Epithelial cell of esophagus (primary cell): ENCODE measurements at regions not wholly inside any gene's neighbourhood (a gene's known extent, or its start where the extent isn't known, plus 50 kb on each side); places are given as distances from the start of the nearest gene placed in this dataset.

Experiments used
- DNase-seq: peaks from one replicate; pipeline ENCODE4 v3.0.0; 2010; ENCODE audit warnings: low read depth
- H3K4me3 ChIP-seq: 2 replicates; pipeline ENCODE4 v1.5.1; 2011; ENCODE audit warnings: mild to moderate bottlenecking, low read length, control low read depth
- TF ChIP-seq, protein P1 (sequence below): IDR thresholded peaks from 2 replicates; pipeline ENCODE4 v1.5.1; 2011; ENCODE audit warnings: low read depth, mild to moderate bottlenecking, low read length, control low read depth, inconsistent platforms; ENCODE audit not compliant: insufficient read depth; ENCODE audit errors: missing control alignments

DNA sequence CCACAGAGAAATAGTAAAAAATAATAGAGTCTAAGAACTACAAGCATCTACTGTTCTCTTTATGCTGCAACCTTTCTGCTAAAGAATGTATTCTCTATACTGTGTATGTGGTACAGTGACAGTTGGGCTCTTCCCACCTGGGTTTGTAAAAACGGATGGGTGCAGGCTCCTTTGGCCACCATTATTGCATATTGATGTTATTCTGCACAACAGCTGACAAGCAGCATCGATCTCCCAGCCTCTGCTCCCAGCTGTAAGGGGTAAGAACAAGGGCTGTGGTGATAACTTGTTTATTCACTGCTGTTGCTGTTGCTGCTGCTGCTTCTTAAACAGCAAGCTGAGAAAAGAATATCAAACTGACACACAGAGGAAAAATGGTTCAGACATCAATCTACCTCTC is 56.1 kb downstream of the KCNRG start:
- TF ChIP-seq, protein P1, sequence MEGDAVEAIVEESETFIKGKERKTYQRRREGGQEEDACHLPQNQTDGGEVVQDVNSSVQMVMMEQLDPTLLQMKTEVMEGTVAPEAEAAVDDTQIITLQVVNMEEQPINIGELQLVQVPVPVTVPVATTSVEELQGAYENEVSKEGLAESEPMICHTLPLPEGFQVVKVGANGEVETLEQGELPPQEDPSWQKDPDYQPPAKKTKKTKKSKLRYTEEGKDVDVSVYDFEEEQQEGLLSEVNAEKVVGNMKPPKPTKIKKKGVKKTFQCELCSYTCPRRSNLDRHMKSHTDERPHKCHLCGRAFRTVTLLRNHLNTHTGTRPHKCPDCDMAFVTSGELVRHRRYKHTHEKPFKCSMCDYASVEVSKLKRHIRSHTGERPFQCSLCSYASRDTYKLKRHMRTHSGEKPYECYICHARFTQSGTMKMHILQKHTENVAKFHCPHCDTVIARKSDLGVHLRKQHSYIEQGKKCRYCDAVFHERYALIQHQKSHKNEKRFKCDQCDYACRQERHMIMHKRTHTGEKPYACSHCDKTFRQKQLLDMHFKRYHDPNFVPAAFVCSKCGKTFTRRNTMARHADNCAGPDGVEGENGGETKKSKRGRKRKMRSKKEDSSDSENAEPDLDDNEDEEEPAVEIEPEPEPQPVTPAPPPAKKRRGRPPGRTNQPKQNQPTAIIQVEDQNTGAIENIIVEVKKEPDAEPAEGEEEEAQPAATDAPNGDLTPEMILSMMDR: no peak
- H3K4me3 ChIP-seq: no peak overlapping the region
- no peak for DNase-seq

DNA sequence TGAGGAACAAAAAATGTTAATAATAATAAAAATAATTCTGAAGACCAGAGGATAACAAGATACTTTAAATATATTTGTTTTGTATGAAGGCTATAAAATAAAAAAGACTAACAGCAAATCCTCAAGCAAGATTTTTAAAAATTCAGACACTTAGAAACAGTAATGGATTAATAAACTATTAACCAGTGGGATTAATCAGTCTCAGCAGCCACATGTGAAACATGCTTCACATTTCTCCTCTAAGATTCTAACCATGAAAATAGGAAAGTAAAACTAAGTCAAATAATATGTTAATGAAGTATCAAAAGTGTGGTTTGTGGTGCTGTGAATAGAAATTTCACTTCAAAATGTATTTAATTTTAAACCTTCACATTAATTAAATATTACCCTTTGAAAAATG is 57.4 kb downstream of the KCNRG start:
- no peak overlapping the region for H3K4me3 ChIP-seq
- DNase-seq: no peak
- TF ChIP-seq, protein P1: no peak

DNA sequence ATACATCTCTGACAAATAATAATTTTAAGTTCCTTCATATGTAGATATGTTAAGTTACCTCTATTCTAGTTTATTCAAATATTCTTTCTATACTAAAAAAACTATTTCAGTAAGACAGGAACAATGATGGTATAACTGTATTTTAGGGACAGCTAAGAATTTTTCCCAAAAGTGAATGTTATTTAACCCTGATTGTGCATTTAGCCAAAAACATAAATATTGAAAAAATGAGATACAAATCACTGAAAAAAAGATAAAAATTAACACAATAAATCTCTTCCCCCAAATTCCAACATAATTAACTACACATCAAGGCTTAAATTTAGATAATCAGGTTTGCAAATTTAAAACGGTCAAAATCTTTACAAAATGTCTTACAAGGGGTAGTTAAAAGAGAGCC is 58.1 kb downstream of the KCNRG start:
- DNase-seq: no peak
- H3K4me3 ChIP-seq: no peak overlapping the region
- TF ChIP-seq, protein P1: no peak

DNA sequence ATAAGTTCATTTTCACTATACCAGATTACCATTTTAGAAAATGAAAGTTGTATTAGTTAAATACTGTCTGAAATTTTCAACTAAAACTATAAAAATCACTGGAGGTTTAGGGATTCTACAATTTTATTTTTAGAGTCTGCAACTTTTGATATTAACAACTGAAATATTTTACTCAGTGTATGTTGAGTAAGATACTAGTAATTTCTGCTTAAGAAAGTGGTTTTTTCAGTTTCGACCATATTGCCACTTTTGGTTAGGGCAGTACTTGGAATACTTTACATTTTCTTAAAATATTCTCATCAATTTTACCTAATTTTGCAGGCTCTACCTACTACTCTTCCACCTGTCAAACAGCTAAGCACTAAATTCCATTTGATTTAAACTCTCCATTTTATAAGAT is 59.6 kb downstream of the KCNRG start:
- TF ChIP-seq, protein P1: no peak
- no peak overlapping the region for H3K4me3 ChIP-seq
- DNase-seq: no peak

DNA sequence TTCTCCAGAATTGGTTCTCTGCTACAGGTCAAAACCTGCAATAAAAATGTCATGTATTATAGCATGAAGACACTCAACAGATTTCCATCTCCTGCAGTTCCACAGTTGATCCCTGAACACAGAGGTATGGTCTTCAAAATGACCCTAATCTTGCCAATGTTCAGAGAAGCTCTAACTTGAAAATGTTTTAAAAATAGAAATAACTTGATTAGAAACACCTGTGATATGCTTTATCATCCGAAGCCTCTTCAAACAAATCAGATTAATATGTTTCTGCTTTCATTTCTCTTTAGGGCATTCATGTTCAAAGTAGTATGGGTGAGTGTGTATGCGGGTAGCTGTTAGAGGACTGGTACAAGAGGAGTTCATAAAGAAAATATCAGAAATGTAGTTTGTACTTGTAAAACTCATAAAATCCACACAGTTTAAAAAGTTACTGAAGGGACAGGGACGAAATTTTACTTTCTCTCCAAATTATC is 60.4 kb downstream of the KCNRG start:
- DNase-seq: no peak
- TF ChIP-seq, protein P1: no peak
- H3K4me3 ChIP-seq: no peak overlapping the region

DNA sequence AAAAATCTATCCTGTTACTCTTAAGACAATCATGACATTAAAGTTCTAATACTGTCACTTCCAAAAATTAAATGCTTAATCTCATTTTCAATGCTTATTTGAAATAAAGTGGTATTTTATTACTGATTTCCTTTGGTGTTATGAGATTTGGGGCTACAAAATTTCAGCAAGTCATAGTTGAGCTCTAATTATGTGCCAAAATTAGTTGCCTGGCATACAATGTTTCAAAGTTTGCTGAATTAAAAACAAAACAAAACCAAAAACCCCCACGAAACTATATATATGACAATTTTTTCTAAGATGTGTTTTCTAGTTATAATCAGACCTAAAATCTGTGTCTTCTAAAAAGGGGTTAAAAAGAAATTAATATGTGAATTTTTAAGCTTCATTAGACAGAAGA is 62.2 kb downstream of the KCNRG start:
- TF ChIP-seq, protein P1: no peak
- no peak overlapping the region for H3K4me3 ChIP-seq
- no peak for DNase-seq

DNA sequence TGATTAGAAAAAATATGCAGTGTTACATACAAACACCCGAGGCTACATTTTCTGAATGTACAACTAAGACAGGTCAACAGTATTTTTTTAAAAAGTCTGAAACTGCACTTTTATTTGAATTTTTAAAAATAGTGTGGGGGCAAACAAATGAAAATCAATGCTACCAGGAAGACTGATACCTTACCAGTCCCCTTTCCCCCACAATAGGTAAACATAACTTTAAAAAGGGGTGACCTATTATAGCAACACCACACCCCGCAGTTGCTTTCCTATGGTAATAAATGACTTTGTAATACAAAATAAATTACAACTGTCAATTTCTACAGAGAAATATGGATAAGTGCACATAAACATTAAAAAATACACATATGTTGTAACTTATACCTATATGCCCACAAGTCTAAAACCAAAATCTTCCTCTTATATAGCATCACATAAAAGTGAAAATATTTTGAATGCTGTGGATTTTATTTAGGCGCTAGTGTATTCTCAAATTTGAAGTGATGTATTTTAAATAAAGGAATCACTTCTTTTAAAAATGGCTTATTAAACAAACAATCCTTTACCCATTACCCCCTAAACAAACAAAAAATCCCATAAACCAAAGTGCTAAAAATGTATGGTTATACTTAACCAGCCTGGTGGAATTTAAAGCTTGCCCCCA is 63.1 kb downstream of the KCNRG start:
- peak overlapping the region; percentile 51 for H3K4me3 ChIP-seq
- TF ChIP-seq, protein P1: no peak
- no peak for DNase-seq
